Osteoblast (primary cell): ENCODE measurements at regions not wholly inside any gene's neighbourhood (a gene's known extent, or its start where the extent isn't known, plus 50 kb on each side); places are given as distances from the start of the nearest gene placed in this dataset.

Source experiments
- DNase-seq: peaks from one replicate; pipeline ENCODE4 v3.0.0; 2011; ENCODE audit warnings: low spot score, mixed read lengths; ENCODE audit not compliant: insufficient read length; ENCODE audit errors: missing footprints
- H2AFZ ChIP-seq: 2 replicates; pipeline ENCODE4 v1.6.0; 2011; ENCODE audit warnings: mild to moderate bottlenecking, low read length
- H3K27ac ChIP-seq: 2 replicates; pipeline ENCODE4 v1.5.1; 2011; ENCODE audit warnings: mild to moderate bottlenecking, low read depth, low read length, moderate library complexity
- H3K27me3 ChIP-seq: 2 replicates; pipeline ENCODE4 v1.6.0; 2012; ENCODE audit warnings: mild to moderate bottlenecking, control low read depth, inconsistent platforms, low read length, moderate library complexity; ENCODE audit not compliant: insufficient read depth
- H3K36me3 ChIP-seq: 2 replicates; pipeline ENCODE4 v1.5.1; 2011; ENCODE audit warnings: mild to moderate bottlenecking, low read length, control low read depth, moderate library complexity; ENCODE audit not compliant: insufficient read depth
- H3K4me1 ChIP-seq: 2 replicates; pipeline ENCODE4 v1.5.1; 2011; ENCODE audit warnings: mild to moderate bottlenecking, low read length, control low read depth, moderate library complexity; ENCODE audit not compliant: insufficient read depth
- H3K4me2 ChIP-seq: 2 replicates; pipeline ENCODE4 v1.6.0; 2011; ENCODE audit warnings: mild to moderate bottlenecking, low read length; ENCODE audit not compliant: insufficient read depth
- H3K4me3 ChIP-seq: fragments of 200-600 bp; sonication (generic); 3 replicates; pipeline ENCODE4 v1.5.1; 2012; ENCODE audit warnings: mild to moderate bottlenecking, low read length, inconsistent platforms; ENCODE audit not compliant: insufficient read depth
- H3K79me2 ChIP-seq: 2 replicates; pipeline ENCODE4 v1.6.0; 2012; ENCODE audit warnings: mild to moderate bottlenecking, low read length, control low read depth, inconsistent platforms; ENCODE audit not compliant: insufficient read depth
- H3K9me3 ChIP-seq: 2 replicates; pipeline ENCODE4 v1.5.1; 2011; ENCODE audit warnings: low read depth, low read length, control low read depth
- H4K20me1 ChIP-seq: 2 replicates; pipeline ENCODE4 v1.6.0; 2012; ENCODE audit warnings: mild to moderate bottlenecking, low read length, control low read depth; ENCODE audit not compliant: insufficient read depth
- TF ChIP-seq, protein P1 (sequence below): IDR thresholded peaks from 2 replicates; pipeline ENCODE4 v1.5.1; 2011; ENCODE audit warnings: mild to moderate bottlenecking, low read depth, low read length, moderate library complexity; ENCODE audit errors: extremely low read depth

GRCh38 chr3:72281551-72281950 lies 496.6 kb upstream of the PROK2 start:
- H3K27ac ChIP-seq: no peak overlapping the region
- H2AFZ ChIP-seq: no peak overlapping the region
- no peaks in the 10 kb centered on the region for H3K4me1 ChIP-seq
- H3K36me3 ChIP-seq: no peaks in the 10 kb centered on the region
- peaks cover 11% of the 10 kb centered on the region for H3K9me3 ChIP-seq
- no peak for DNase-seq
- H3K27me3 ChIP-seq: peaks cover 72% of the 10 kb centered on the region
- TF ChIP-seq, protein P1, sequence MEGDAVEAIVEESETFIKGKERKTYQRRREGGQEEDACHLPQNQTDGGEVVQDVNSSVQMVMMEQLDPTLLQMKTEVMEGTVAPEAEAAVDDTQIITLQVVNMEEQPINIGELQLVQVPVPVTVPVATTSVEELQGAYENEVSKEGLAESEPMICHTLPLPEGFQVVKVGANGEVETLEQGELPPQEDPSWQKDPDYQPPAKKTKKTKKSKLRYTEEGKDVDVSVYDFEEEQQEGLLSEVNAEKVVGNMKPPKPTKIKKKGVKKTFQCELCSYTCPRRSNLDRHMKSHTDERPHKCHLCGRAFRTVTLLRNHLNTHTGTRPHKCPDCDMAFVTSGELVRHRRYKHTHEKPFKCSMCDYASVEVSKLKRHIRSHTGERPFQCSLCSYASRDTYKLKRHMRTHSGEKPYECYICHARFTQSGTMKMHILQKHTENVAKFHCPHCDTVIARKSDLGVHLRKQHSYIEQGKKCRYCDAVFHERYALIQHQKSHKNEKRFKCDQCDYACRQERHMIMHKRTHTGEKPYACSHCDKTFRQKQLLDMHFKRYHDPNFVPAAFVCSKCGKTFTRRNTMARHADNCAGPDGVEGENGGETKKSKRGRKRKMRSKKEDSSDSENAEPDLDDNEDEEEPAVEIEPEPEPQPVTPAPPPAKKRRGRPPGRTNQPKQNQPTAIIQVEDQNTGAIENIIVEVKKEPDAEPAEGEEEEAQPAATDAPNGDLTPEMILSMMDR: no peak
- no peaks in the 10 kb centered on the region for H4K20me1 ChIP-seq
- no peak overlapping the region for H3K4me3 ChIP-seq
- no peaks in the 10 kb centered on the region for H3K79me2 ChIP-seq
- no peak overlapping the region for H3K4me2 ChIP-seq

DNA sequence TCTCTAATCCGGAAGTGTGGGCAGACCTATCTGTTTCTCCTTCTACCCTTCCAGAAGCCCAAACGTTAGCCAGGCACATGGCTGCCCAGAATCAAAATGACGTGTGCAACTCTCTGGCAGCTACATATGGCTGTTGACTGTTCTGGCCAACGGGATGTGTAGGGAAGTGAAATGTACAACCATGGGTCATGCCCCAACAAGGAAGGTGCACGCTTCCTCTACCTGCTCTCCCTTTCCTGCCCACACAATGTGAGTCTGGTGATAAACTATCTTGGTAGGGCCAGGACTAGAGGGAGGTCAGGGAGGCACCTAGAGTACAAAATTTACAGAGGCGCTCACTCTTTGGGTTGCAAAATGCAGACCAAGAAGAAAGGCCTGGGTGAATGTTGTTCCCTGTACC lies 495.9 kb upstream of the PROK2 start:
- H3K9me3 ChIP-seq: peaks cover 11% of the 10 kb centered on the region
- no peaks in the 10 kb centered on the region for H4K20me1 ChIP-seq
- H3K27me3 ChIP-seq: peaks cover 65% of the 10 kb centered on the region
- H3K4me3 ChIP-seq: no peak overlapping the region
- H3K79me2 ChIP-seq: no peaks in the 10 kb centered on the region
- H3K4me2 ChIP-seq: no peak overlapping the region
- no peaks in the 10 kb centered on the region for H3K36me3 ChIP-seq
- DNase-seq: no peak
- H3K4me1 ChIP-seq: no peaks in the 10 kb centered on the region
- no peak overlapping the region for H2AFZ ChIP-seq
- no peak overlapping the region for H3K27ac ChIP-seq
- TF ChIP-seq, protein P1: no peak

DNA sequence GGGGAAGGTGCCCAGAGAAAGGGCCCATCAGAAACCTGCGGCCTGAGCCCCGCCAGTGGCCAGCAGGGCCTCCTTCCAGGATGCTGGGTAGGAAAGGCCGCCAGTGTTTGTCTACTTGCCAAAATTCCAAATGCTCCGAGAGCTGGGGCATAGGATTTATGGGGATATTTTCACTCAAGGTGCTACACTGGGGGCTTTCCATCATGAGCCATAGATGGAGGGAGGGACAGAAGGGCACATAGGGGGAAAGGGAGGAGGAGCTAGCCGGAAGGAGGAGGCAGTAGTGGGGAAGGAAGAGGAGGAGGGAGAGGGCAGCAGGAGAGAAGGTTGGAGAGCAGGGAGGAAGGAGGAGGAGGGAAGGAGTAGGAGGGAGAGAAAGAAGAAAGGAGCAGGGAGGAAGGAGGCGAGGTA lies 494.7 kb upstream of the PROK2 start:
- Histone ChIP-seq H3K4me2 (no peak overlapping the region), H3K9me3 (peaks cover 11% of the 10 kb centered on the region), H3K36me3 (no peaks in the 10 kb centered on the region), H4K20me1 (no peaks in the 10 kb centered on the region), H3K27me3 (peaks cover 52% of the 10 kb centered on the region), H3K4me1 (peaks cover 4% of the 10 kb centered on the region), H3K4me3 (no peak overlapping the region), H2AFZ (no peak overlapping the region), H3K27ac (no peak overlapping the region), H3K79me2 (no peaks in the 10 kb centered on the region)
- no peak for DNase-seq
- TF ChIP-seq, protein P1: no peak

GRCh38 chr3:72279068-72279604 lies 494.2 kb upstream of the PROK2 start:
- Histone ChIP-seq H3K4me3 (no peak overlapping the region), H3K27ac (no peak overlapping the region), H3K4me2 (no peak overlapping the region), H3K4me1 (peaks cover 9% of the 10 kb centered on the region), H3K9me3 (peaks cover 11% of the 10 kb centered on the region), H3K79me2 (no peaks in the 10 kb centered on the region), H2AFZ (no peak overlapping the region), H4K20me1 (no peaks in the 10 kb centered on the region), H3K27me3 (peaks cover 50% of the 10 kb centered on the region), H3K36me3 (no peaks in the 10 kb centered on the region)
- no peak for DNase-seq
- TF ChIP-seq, protein P1: no peak
